HG02884 (cell line): ENCODE measurements at regions not wholly inside any gene's neighbourhood (a gene's known extent, or its start where the extent isn't known, plus 50 kb on each side); places are given as distances from the start of the nearest gene placed in this dataset.
"Not testable (repeated sequence)": the region's sequence is repeated elsewhere in the genome, so short reads cannot be mapped to it uniquely, and the experiment has no call there.

ENCODE experiments used
- ATAC-seq: cut with Tn5 transposase; IDR thresholded peaks from one replicate; pipeline ENCODE4 v1.9.1; 2021; ENCODE audit warnings: mild to moderate bottlenecking, moderate library complexity; ENCODE audit not compliant: unreplicated experiment

GRCh38 chr21:27390384-27390783 lies 423.5 kb upstream of the ADAMTS5 start:
- ATAC-seq, result no peak

- no peak for ATAC-seq
Observed at GRCh38 chr21:27388825-27389224, 421.9 kb upstream of the ADAMTS5 start.

- ATAC-seq, result no peak
Observed at GRCh38 chr21:27382404-27382803, 415.5 kb upstream of the ADAMTS5 start.

- no peak for ATAC-seq
Observed at GRCh38 chr21:27380303-27380702, 413.4 kb upstream of the ADAMTS5 start.

GRCh38 chr21:27379354-27379753 lies 412.5 kb upstream of the ADAMTS5 start:
- no peak for ATAC-seq

- no peak for ATAC-seq
Observed at GRCh38 chr21:27372381-27372780, 405.5 kb upstream of the ADAMTS5 start.

GRCh38 chr21:27371975-27372331 lies 405.1 kb upstream of the ADAMTS5 start:
- no peak for ATAC-seq

GRCh38 chr21:27371115-27371974 lies 404.5 kb upstream of the ADAMTS5 start:
- ATAC-seq, result no peak

- ATAC-seq, result no peak
Observed at GRCh38 chr21:27369978-27370571, 403.2 kb upstream of the ADAMTS5 start.

GRCh38 chr21:27369234-27369633 lies 402.3 kb upstream of the ADAMTS5 start:
- no peak for ATAC-seq

GRCh38 chr21:27366646-27367235 lies 399.9 kb upstream of the ADAMTS5 start:
- no peak for ATAC-seq

GRCh38 chr21:27366036-27366435 lies 399.1 kb upstream of the ADAMTS5 start:
- ATAC-seq, result no peak

GRCh38 chr21:27365394-27365793 lies 398.5 kb upstream of the ADAMTS5 start:
- ATAC-seq, result no peak

GRCh38 chr21:27363719-27364477 lies 397.0 kb upstream of the ADAMTS5 start:
- ATAC-seq, result no peak

- no peak for ATAC-seq
Observed at GRCh38 chr21:27362249-27362648, 395.4 kb upstream of the ADAMTS5 start.

- no peak for ATAC-seq
Observed at GRCh38 chr21:27359141-27359540, 392.3 kb upstream of the ADAMTS5 start.

- ATAC-seq, result no peak
Observed at GRCh38 chr21:27352885-27353284, 386.0 kb upstream of the ADAMTS5 start.

GRCh38 chr21:27346041-27346448 lies 379.2 kb upstream of the ADAMTS5 start:
- no peak for ATAC-seq

GRCh38 chr21:27339902-27340301 lies 373.0 kb upstream of the ADAMTS5 start:
- no peak for ATAC-seq

- ATAC-seq, result not testable (repeated sequence)
Observed at GRCh38 chr21:27338007-27338406, 371.1 kb upstream of the ADAMTS5 start.

- ATAC-seq, result no peak
Observed at GRCh38 chr21:27333096-27333495, 366.2 kb upstream of the ADAMTS5 start.
